ENCODE measurements at regions not wholly inside any gene's neighbourhood (a gene's known extent, or its start where the extent isn't known, plus 50 kb on each side); places are given as distances from the start of the nearest gene placed in this dataset.
"Not testable (repeated sequence)": the region's sequence is repeated elsewhere in the genome, so short reads cannot be mapped to it uniquely, and the experiment has no call there.

GRCh38 chr20:48039514-48039913 is 254.2 kb upstream of the SULF2 start:
- Histone ChIP-seq H3K36me3 (no peaks in the 10 kb centered on the region), H3K4me3 (ENCODE audit: low read depth in 1 of 2, low read length in 1 of 2) (no peak overlapping the region), H3K27me3 (no peaks in the 10 kb centered on the region), H3K27ac (no peak overlapping the region), H3K9me3 (no peaks in the 10 kb centered on the region), H3K4me1 (ENCODE audit: control insufficient read depth in 1 of 2, insufficient read depth in 1 of 2, low read depth in 1 of 2, low read length in 1 of 2) (no peaks in the 10 kb centered on the region)
- no peak for TF ChIP-seq CTCF (IDR thresholded peaks at IDR 0.05)

- no peaks in the 10 kb centered on the region for H3K27me3 ChIP-seq
- H3K4me1 ChIP-seq (ENCODE audit: control insufficient read depth in 1 of 2, insufficient read depth in 1 of 2, low read depth in 1 of 2, low read length in 1 of 2): no peaks in the 10 kb centered on the region
- H3K9me3 ChIP-seq: no peaks in the 10 kb centered on the region
- TF ChIP-seq CTCF (IDR thresholded peaks at IDR 0.05): no peak
- H3K4me3 ChIP-seq (ENCODE audit: low read depth in 1 of 2, low read length in 1 of 2): no peak overlapping the region
- H3K36me3 ChIP-seq: no peaks in the 10 kb centered on the region
- H3K27ac ChIP-seq: no peak overlapping the region
Observed at GRCh38 chr20:48038713-48039112, 253.4 kb upstream of the SULF2 start.

- H3K4me3 ChIP-seq (ENCODE audit: low read depth in 1 of 2, low read length in 1 of 2); H3K9me3 ChIP-seq; H3K27ac ChIP-seq; H3K36me3 ChIP-seq; H3K27me3 ChIP-seq; H3K4me1 ChIP-seq (ENCODE audit: control insufficient read depth in 1 of 2, insufficient read depth in 1 of 2, low read depth in 1 of 2, low read length in 1 of 2): not testable (repeated sequence)
Observed at GRCh38 chr20:48037798-48038197, 252.5 kb upstream of the SULF2 start.

- no peak for TF ChIP-seq CTCF (IDR thresholded peaks at IDR 0.05)
Observed at GRCh38 chr20:48035961-48036731, 250.9 kb upstream of the SULF2 start.

GRCh38 chr20:48034751-48035150 is 249.5 kb upstream of the SULF2 start:
- H3K27me3 ChIP-seq: peaks cover 8% of the 10 kb centered on the region
- no peaks in the 10 kb centered on the region for H3K9me3 ChIP-seq
- no peaks in the 10 kb centered on the region for H3K4me1 ChIP-seq (ENCODE audit: control insufficient read depth in 1 of 2, insufficient read depth in 1 of 2, low read depth in 1 of 2, low read length in 1 of 2)
- no peaks in the 10 kb centered on the region for H3K36me3 ChIP-seq
- no peak overlapping the region for H3K27ac ChIP-seq
- no peak for TF ChIP-seq CTCF (IDR thresholded peaks at IDR 0.05)
- H3K4me3 ChIP-seq (ENCODE audit: low read depth in 1 of 2, low read length in 1 of 2): no peak overlapping the region

More at GRCh38 chr20:48035961-48036731, 250.9 kb upstream of the SULF2 start:
- no peak overlapping the region for H3K27ac ChIP-seq
- H3K4me3 ChIP-seq (ENCODE audit: low read depth in 1 of 2, low read length in 1 of 2): no peak overlapping the region
- no peaks in the 10 kb centered on the region for H3K4me1 ChIP-seq (ENCODE audit: control insufficient read depth in 1 of 2, insufficient read depth in 1 of 2, low read depth in 1 of 2, low read length in 1 of 2)
- H3K36me3 ChIP-seq: no peaks in the 10 kb centered on the region
- H3K27me3 ChIP-seq: peaks cover 6% of the 10 kb centered on the region
- H3K9me3 ChIP-seq: no peaks in the 10 kb centered on the region

- H3K36me3 ChIP-seq: not testable (repeated sequence)
Observed at GRCh38 chr20:48033005-48033404, 247.7 kb upstream of the SULF2 start.

More at GRCh38 chr20:48033005-48033404, 247.7 kb upstream of the SULF2 start:
- H3K4me1 ChIP-seq (ENCODE audit: control insufficient read depth in 1 of 2, insufficient read depth in 1 of 2, low read depth in 1 of 2, low read length in 1 of 2); H3K4me3 ChIP-seq (ENCODE audit: low read depth in 1 of 2, low read length in 1 of 2); H3K27ac ChIP-seq; H3K27me3 ChIP-seq; H3K9me3 ChIP-seq: not testable (repeated sequence)
